HL-60 (cell line): ENCODE measurements at regions not wholly inside any gene's neighbourhood (a gene's known extent, or its start where the extent isn't known, plus 50 kb on each side); places are given as distances from the start of the nearest gene placed in this dataset.

Experiments used
- DNase-seq, 2 experiments: peaks; one replicate each; pipeline ENCODE4 v3.0.0-alpha.2; 2010 to 2020; ENCODE audit warnings: low read depth in 1 of 2, low spot score in 1 of 2
- H3K27ac ChIP-seq: fragments of 250-450 bp; sonication (Bioruptor Pico); replicated peaks from 2 replicates; pipeline ENCODE4 v1.5.1; 2020; ENCODE audit warnings: mild to moderate bottlenecking, moderate library complexity
- H3K27me3 ChIP-seq: fragments of 250-450 bp; sonication (Bioruptor Pico); 2 replicates; pipeline ENCODE4 v1.5.1; 2021; ENCODE audit warnings: mild to moderate bottlenecking, moderate library complexity; ENCODE audit not compliant: insufficient read depth, poor library complexity, severe bottlenecking
- H3K4me3 ChIP-seq: replicated peaks from 2 replicates; pipeline ENCODE4 v1.5.1; 2011; ENCODE audit warnings: mild to moderate bottlenecking, control low read depth, low read length; ENCODE audit not compliant: insufficient read depth
- GABPA ChIP-seq: IDR thresholded peaks from 2 replicates; pipeline ENCODE4 v1.6.1; 2012; ENCODE audit warnings: low read depth
- POLR2AphosphoS5 ChIP-seq: IDR thresholded peaks from 2 replicates; pipeline ENCODE4 v1.6.1; 2012; ENCODE audit warnings: low read depth
- SPI1 ChIP-seq: IDR thresholded peaks from 2 replicates; pipeline ENCODE4 v1.6.1; 2012; ENCODE audit warnings: low read depth, mild to moderate bottlenecking, borderline replicate concordance
- TF ChIP-seq, protein P1 (sequence below): IDR thresholded peaks from one replicate; pipeline ENCODE4 v1.5.1; 2011; ENCODE audit warnings: low read length, control low read depth, inconsistent platforms; ENCODE audit not compliant: insufficient read depth
- TF ChIP-seq, protein P2 (sequence below): IDR thresholded peaks from 2 replicates; pipeline ENCODE4 v1.6.1; 2012; ENCODE audit warnings: low read depth; ENCODE audit not compliant: insufficient replicate concordance

DNA sequence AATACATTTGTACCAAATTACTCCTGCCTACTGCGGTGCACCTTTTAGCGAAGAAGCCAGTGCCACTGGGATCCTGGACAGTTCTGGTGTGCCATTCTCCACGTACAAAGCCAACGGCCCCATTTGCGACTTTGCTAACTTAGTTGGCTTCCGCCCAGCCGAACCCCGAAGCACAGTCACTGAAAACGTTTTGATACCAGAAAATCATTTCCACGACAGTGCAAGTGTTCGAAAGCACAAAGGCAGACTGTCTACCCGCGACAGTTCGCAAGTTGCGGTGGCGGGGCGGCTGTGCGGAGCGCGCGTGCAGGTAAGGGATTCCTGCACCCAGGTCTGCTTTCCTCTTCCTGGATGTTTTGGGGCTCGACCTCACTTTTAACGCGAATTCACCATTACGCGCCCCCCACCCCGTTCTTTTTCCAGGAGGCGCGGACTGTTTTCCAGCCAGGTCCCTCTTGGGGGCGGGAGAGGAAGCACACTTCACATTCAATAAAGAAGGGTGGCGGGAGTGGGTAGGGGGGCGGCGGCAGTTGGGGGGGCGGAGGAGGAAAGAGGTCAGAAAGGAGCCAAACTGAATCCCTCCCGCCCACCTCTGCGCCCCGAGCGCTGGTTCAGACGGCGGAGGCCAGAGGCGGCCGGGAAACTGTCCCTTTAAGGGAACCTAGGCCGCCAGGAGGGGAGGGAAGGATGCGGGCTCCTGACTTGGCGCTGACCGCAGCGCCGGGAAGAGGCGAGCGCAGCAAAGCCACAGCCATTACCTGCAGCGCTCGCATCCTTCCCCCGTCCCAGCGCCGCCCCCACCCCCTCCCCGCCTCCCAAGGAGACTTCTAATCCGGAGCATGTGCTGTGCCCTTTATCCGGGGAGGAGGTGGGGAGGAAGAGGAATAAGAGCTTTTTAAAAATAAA is 107.4 kb upstream of the KCTD1 start:
- TF ChIP-seq GABPA = no peak
- TF ChIP-seq POLR2AphosphoS5 = no peak
- TF ChIP-seq, protein P1, sequence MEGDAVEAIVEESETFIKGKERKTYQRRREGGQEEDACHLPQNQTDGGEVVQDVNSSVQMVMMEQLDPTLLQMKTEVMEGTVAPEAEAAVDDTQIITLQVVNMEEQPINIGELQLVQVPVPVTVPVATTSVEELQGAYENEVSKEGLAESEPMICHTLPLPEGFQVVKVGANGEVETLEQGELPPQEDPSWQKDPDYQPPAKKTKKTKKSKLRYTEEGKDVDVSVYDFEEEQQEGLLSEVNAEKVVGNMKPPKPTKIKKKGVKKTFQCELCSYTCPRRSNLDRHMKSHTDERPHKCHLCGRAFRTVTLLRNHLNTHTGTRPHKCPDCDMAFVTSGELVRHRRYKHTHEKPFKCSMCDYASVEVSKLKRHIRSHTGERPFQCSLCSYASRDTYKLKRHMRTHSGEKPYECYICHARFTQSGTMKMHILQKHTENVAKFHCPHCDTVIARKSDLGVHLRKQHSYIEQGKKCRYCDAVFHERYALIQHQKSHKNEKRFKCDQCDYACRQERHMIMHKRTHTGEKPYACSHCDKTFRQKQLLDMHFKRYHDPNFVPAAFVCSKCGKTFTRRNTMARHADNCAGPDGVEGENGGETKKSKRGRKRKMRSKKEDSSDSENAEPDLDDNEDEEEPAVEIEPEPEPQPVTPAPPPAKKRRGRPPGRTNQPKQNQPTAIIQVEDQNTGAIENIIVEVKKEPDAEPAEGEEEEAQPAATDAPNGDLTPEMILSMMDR = no peak
- TF ChIP-seq, protein P2, sequence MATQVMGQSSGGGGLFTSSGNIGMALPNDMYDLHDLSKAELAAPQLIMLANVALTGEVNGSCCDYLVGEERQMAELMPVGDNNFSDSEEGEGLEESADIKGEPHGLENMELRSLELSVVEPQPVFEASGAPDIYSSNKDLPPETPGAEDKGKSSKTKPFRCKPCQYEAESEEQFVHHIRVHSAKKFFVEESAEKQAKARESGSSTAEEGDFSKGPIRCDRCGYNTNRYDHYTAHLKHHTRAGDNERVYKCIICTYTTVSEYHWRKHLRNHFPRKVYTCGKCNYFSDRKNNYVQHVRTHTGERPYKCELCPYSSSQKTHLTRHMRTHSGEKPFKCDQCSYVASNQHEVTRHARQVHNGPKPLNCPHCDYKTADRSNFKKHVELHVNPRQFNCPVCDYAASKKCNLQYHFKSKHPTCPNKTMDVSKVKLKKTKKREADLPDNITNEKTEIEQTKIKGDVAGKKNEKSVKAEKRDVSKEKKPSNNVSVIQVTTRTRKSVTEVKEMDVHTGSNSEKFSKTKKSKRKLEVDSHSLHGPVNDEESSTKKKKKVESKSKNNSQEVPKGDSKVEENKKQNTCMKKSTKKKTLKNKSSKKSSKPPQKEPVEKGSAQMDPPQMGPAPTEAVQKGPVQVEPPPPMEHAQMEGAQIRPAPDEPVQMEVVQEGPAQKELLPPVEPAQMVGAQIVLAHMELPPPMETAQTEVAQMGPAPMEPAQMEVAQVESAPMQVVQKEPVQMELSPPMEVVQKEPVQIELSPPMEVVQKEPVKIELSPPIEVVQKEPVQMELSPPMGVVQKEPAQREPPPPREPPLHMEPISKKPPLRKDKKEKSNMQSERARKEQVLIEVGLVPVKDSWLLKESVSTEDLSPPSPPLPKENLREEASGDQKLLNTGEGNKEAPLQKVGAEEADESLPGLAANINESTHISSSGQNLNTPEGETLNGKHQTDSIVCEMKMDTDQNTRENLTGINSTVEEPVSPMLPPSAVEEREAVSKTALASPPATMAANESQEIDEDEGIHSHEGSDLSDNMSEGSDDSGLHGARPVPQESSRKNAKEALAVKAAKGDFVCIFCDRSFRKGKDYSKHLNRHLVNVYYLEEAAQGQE = no peak
- no peak for TF ChIP-seq SPI1
- Histone ChIP-seq H3K4me3 (peak overlapping the region; percentile 53), H3K27ac (no peak overlapping the region)

DNA sequence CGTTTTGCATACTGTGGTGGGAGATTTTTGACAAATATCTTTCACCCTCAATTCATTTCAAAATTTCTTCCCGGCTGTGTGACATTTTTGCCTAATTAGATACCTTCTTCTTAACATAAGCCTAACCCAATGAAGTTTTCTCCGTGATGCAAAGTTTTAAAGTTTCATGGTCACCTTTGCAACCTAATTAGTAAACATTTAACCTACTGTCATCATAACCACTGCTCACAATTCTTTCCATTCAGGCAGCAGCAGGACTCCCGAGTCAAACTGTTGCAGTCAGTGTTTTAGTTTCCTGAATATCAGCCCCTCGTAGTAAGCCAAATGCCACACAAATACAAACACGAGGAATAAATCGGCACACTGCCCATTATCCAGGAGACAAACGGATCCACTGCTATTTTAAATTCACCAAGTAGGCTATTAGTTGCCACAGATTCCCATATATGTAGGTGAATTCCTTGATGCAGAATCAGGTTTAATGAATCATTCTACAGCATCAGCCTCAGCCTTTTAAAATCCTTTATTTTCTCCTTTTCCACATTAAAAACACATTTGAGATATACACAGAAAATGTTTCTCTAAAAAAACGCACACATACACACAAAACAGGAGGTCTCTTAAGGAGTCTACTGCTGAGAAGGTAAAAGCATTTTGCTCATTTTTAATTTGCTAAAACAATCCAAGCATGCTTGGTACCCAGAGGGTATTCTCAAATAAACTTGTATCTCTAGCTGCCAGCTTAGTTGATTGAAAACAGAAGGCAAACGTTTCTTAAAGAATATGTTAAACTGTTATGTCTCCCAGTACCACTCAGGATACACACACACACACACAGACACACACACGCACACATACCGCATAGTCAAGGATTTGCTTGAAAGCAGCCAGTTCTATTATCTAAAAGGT is 106.5 kb upstream of the KCTD1 start:
- peaks cover 83% of the 10 kb centered on the region for H3K27me3 ChIP-seq
- no peak overlapping the region for H3K4me3 ChIP-seq
- TF ChIP-seq SPI1 (no peak), POLR2AphosphoS5 (no peak), GABPA (no peak)
- TF ChIP-seq, protein P1 = no peak
- TF ChIP-seq, protein P2 = no peak
- no peak overlapping the region for H3K27ac ChIP-seq
- DNase-seq = no peak

More for the DNA sequence above, 107.4 kb upstream of the KCTD1 start:
- DNase-seq = peak in 1 of 2 experiments; percentile 21
- peaks cover 74% of the 10 kb centered on the region for H3K27me3 ChIP-seq

DNA sequence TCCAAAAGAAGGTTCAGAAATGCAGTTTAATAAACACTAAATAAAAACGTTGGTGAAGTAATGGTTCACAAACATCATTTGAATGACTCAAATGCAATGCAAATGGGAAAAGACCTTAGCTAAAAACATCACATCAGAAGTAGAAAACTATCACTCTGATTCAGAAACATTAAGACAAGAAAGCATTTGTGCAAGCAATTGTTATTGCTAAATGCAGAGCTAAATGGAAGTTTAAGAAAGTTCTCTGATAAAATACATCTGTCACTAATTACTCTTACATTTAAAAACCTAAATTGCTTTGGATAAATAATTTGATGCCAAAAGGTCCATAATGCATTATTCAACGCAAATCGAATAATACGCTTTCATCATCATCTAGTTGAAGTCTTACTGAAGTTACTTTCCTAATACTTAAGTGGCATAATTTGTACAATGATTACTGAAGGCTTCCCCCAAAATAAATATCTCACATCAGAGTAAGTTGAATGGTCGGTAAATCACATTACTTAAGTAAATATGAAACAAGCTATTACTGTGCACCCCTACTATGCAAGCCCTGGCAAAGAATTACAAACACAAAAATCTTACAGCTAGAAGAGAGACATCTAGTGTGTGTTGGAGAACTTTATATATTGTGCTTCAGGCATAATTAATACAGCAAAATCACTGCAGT is 105.7 kb upstream of the KCTD1 start:
- TF ChIP-seq SPI1 (no peak), GABPA (no peak)
- TF ChIP-seq, protein P1 = no peak
- TF ChIP-seq, protein P2 = no peak
- H3K27me3 ChIP-seq = peaks cover 80% of the 10 kb centered on the region
- no peak for DNase-seq
- H3K27ac ChIP-seq = no peak overlapping the region
- no peak overlapping the region for H3K4me3 ChIP-seq
